Panc1 (cell line): ENCODE measurements at regions not wholly inside any gene's neighbourhood (a gene's known extent, or its start where the extent isn't known, plus 50 kb on each side); places are given as distances from the start of the nearest gene placed in this dataset.

Source experiments
- CTCF ChIP-seq: fragments of 450-650 bp; IDR thresholded peaks from 2 replicates; pipeline ENCODE4 v1.5.1; 2017; ENCODE audit warnings: mild to moderate bottlenecking
- POLR2AphosphoS5 ChIP-seq: IDR thresholded peaks from 2 replicates; pipeline ENCODE4 v1.6.1; 2012; ENCODE audit warnings: mild to moderate bottlenecking, low read depth, low read length, moderate library complexity
- REST ChIP-seq, 2 experiments: IDR thresholded peaks; 2 replicates each; pipeline ENCODE4 v1.6.1; 2011 to 2012; ENCODE audit warnings: low read depth in 2 of 2, control low read depth in 1 of 2, low read length in 1 of 2, mild to moderate bottlenecking in 1 of 2, moderate library complexity in 1 of 2; ENCODE audit not compliant: insufficient read depth in 1 of 2
- SIN3A ChIP-seq: IDR thresholded peaks from 2 replicates; pipeline ENCODE4 v1.6.1; 2012; ENCODE audit warnings: low read depth, mild to moderate bottlenecking, low read length, moderate library complexity, borderline replicate concordance; ENCODE audit not compliant: insufficient read depth

GRCh38 chr4:187477224-187477623, 518.3 kb upstream of the ZFP42 start:
- TF ChIP-seq CTCF (no peak), SIN3A (no peak), POLR2AphosphoS5 (no peak), REST (IDR thresholded peaks at IDR 0.05; ENCODE audit: insufficient read depth in 1 of 2, low read depth in 2 of 2, low read length in 1 of 2) (no peak)
